Iris pigment epithelial cell (primary cell): ENCODE measurements at regions not wholly inside any gene's neighbourhood (a gene's known extent, or its start where the extent isn't known, plus 50 kb on each side); places are given as distances from the start of the nearest gene placed in this dataset.

Source experiments
- DNase-seq: peaks from one replicate; pipeline ENCODE4 v3.0.0-alpha.2; 2011; ENCODE audit warnings: low read depth

DNA sequence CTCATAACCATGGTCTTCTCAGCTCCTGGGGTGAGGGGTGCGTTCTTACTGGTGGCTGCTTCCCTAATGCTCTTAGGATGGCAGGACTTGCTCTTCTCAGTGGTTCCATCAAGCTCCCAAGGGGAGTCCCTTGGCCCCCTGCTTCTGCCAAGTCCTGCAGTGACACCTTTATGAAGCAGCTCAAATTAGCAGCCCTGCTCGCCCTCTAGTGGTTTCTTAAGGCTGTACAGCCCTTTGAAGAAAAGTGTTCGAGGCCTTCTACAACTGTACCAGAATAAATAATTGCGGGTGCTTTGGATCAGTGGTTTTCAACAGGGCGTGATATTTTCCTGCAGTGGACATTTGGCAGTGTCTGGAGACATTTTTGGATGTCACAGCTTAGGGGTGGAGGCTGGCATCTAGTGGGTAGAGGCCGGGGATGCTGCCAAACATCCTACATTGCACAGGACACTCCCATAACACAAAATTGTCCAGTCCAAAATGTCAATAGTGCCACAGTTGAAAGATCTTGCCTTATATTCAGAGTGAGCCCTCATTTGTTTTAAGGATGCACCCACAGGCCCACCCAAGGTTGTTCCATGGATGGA, 204.7 kb upstream of the S100G start:
- peak; percentile 44 for DNase-seq

DNA sequence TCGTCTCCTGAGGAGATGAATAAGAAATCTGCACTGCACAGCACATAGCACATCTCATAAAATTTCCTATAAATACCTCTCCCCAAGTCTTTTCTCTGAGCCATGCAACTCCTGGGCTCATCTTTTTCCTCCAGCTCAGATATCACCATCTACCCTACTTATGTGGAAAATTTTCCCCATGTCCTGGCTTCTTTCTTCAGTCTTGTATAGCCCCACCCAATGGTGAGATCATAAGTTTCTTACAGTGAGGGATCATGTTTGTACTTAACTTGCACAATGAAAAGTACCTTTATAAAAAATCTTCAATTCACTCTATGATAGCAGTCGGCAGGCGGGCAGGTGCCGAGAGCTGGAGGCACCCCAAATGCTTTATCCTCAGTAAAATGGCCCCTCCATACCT, 198.6 kb upstream of the S100G start:
- peak; percentile 40 for DNase-seq

DNA sequence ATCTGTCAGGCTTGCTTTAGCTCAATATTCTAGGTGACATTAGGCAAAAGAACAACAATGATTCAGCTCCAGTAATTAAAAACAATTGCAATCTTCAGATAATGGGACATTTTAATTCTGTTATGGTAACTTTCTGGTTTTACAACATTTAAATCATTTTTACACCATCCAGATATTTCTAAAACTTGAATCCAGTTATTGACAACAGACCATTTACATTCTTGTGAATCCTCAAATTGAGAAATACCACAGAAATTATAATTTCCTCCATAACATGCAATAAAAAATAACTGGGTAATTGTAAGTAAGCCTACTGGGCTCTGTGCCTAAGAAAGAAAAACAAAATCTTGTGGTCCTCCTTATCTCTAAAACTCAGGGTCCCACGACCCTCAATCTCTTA, 195.0 kb upstream of the S100G start:
- DNase-seq = no peak

DNA sequence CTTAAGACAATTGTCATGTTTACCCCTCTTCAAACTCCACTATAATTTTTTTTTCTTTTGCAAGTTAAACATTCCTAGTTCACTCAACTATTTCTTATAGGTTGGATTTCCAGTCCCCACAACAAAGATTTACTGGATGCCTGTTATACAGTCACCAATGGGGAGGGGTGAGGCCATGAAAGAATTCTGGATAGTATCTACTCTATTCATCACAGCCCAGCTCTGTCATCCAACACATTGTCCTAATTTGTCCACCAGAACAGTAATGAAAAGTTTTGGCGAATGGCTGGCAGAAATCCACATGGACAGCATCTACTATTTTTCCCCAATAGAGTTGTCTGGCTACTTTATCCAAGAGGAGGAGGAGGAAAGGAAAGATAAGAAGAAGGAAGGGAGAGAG, 192.7 kb upstream of the S100G start:
- DNase-seq = no peak

DNA sequence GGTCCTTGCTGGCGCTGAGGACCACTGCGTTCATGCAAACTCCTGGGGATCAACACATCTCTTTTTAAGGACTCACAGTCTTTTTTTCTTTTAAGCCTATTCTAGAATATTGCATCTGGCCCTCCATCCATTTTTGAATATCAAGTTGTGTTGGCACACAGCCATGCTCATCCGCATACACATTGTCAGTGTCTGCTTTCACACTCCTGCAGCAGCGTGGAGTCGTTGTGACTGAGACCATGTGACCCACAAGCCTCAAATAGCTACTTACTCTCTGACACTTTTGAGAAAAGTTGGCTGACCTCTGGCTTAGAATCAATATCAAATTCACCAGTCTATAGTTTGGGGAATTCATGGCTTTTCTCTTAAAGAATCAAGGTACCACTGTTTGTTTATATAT, 191.8 kb upstream of the S100G start:
- DNase-seq = no peak

DNA sequence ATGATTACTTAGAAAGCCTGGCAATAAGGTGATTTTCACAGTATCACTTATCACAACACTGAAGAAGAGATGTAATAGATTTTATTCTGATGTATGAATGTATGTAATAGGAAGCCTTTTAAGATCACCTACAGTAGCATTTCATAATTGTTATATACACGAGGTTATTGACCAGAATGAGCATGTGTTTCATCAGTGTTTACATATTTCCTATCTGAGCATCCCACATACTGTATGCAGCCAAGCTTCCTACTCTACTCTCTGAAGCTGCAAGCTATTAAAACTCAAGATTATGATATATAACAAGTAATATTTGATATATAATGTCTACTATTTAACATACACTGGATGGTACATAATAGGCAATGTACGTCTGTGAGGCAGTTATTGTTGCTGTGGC, 190.9 kb upstream of the S100G start:
- DNase-seq = no peak

DNA sequence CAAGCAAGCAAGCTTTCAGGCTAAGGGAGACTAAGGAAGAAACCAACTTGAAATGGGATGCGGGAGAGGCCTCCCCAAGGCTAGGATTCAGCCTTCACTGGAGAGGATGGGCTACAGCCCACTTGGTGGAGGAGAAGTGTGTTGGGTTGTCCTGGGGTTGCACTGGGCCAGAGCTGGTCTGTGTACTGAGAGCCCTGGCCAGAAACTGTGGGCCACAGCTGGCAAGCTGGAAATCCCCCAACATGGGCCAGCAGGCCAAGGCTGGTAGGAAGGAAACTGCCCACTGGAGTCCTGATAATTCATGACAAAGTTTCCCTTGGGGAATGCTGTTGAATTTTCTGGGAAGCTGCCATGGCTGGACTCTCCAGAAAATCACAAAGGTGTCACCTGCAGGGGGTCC, 188.0 kb upstream of the S100G start:
- DNase-seq = no peak

DNA sequence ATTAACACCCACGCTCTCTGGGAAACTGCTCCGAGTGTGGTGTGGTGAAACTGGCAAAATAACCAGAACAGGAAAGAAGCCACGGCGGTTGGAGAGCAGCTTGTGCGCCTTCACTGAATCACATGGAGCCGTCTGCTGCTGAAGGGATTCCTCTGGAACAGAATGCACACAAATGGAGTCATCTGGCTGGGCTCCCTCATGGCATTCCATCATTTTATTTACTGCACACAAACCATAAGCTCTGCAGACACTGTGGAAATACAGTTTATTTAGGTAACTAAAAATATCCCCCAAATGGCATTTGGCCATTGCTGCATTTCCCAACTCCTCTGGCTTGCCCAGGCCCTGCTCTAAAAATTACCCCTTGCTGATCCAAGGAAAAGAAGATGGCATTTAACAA, 187.0 kb upstream of the S100G start:
- peak; percentile 53 for DNase-seq

DNA sequence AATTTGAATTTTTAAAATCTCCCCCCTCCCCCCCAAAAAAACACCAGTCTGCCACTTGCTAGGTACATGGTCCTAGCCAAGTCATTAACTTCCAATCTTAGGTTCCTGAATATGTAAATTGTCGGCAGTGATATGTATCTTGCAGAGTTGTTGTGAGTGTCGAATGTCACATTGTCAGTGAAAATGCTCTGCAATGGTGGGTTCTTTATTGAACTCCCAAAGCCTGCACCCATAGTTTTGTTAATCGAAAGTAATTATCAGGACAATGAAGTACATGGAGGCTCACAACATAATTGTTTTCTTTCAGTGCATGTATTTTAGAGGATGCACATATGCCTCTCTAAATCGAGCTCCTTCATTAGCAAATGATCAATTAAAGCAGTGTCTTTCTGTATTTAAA, 185.6 kb upstream of the S100G start:
- DNase-seq = no peak

DNA sequence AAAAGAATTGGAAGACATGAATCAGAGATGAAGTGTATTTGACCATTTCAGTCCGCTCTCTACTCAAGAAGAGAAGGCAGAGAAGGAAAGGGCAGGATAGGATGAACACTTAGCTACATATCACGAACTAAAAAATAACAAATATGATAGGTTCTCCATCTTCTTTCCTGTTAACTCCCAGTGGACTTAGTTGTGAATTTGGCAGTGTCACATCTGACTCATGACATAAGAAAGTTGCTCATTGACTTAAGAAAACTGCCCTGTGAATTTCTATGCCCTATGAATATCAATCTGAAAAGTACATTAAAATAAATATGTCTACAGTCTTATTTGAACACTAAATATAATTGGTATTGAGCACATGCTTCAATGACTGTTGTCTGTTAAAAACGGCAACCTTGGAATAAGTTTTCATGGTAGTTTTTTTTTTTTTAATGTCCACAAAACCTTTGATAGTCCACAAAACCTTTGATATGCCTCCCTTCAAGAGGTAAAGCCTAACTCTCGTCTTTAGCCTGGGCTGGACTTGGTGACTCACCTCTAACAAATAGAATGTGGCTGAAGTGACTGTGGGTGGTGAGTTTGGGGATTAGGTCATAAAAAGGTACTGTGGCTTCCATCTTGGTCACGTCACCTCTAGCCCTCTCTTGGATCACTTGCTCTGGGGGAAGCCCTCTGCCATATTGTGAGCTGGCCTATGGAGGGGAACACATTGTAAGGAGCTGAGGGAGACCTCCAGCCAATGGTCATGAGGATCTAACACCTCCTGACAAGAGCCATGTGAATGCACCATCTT, 184.7 kb upstream of the S100G start:
- peak; percentile 29 for DNase-seq

DNA sequence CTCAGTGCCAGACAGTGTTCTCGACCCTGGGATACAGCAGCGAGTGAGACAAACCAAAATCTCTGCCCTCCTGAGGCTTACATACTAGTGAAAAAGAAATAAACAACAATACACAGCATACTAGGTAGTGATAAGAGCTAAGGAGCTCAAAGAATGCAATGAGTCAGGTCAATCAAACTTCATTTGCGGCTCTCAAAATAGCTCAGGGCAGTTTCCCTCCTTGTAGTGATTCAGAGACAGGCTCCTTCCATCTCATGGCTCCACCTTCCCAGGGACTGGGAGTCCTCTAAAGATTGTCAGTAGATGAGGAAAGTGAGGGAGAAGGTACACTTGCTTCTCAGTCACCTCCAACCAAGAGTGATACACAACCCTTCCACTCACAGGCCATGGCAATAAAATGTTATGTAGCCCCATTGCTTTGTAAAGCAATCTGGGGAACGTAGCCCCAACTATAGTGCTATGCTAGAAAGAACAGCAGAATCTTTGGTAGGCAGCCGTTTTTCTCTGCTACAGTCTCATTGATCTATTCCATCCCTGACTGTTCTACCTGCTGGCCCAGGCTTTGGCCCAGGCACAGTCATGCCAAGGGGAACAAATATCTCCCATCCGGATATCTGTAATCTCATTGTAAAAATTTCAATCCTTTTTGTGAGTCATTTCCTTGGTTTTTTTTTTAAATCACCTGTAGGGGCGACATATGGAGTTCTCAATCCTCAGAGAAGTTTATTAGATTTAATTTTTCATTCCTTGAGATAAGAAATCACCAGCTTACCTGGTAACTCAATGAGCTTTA, 183.1 kb upstream of the S100G start:
- DNase-seq = peak; percentile 65

DNA sequence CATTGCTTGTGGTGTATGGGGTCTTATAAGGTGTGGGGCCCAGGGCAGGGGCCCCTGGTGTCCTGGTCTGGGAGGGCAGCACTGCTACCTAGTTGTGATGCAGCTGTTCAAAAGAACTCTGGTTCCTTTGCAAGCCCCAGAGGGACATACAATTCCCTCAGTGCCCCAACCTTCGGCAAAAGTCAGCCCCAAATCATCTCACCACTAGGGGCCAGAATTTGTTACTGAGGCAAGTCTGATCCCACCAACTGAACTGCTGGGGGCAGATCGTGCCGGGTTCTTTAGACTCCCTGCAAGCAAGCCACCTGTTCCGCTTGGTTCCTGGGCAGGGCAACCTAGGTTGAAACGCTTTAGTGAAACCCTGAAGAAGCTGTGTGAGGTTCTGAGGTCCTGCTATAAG, 180.1 kb upstream of the S100G start:
- no peak for DNase-seq

DNA sequence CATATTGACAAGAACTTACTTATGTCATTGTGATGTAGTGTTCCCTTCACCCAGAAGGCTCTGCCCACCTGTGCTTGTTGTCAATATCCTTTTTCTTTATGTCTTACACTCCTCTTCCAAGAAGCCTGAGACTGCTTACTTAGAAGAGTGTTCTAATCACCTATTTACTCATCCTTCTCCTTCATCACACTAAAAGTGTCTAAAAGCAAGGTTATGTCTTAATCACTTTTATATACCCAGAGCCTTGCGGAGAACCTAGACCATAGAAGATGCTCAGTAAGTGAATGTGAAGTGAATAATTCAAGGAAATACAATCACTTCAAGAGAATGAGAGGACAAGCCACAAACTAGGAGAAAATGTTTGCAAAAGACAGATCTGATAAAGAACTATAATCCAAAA, 177.6 kb upstream of the S100G start:
- no peak for DNase-seq

DNA sequence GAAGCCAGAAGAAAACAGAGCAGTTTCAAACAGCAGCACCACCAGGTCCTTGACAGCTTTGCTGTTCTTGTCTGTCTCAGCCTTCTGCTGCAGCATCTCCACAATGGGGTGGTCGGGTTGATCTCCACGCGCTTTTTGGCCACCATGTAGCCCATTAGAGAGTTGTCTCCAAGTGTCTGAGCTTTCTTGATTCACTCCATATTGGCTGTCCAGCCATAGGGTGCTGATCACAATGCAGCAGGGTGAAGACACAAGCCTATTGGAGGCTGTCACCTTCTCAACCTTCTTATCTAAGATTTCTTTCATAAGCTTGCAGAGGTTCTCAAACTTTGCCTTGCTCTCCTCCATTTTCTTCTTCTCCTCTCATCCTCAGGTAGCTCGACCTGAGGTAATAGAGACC, 175.4 kb upstream of the S100G start:
- DNase-seq = no peak

DNA sequence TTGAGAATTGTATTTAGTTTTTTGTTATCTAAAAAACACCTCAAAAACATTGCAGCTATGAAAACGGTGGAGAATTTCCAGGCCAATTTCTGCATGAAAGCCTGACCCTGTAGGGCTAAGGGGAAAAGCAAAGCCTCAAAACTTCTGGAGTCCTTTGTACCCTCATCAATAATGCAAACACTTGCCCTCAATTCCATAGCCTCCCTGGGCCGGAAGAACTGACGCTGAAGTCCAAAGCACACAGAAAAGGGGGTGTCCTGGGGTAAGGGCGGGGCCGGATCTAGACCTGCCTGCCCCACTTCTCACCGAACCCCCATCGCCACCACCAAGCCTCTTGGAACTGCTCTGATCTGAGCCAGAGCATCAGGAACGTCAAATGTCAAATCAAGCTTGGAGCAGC, 173.9 kb upstream of the S100G start:
- DNase-seq = no peak

DNA sequence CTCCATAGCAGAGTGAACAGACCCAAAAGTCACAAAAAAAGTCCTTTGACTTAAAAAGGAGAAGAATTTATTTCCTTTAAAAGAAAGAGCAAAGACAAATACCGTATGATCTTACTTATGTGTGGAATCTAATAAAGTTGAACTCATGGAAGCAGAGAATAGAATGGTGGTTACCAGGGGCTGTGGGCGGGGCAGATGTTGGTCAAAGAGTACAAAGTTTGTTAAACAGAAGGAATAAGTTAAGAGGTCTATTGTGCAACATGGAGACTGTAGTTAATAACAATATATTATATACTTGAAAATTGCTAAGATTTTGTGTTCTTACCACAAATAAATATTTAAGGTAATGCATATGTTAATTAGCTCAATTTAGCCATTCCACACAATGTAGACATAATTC, 173.3 kb upstream of the S100G start:
- no peak for DNase-seq

DNA sequence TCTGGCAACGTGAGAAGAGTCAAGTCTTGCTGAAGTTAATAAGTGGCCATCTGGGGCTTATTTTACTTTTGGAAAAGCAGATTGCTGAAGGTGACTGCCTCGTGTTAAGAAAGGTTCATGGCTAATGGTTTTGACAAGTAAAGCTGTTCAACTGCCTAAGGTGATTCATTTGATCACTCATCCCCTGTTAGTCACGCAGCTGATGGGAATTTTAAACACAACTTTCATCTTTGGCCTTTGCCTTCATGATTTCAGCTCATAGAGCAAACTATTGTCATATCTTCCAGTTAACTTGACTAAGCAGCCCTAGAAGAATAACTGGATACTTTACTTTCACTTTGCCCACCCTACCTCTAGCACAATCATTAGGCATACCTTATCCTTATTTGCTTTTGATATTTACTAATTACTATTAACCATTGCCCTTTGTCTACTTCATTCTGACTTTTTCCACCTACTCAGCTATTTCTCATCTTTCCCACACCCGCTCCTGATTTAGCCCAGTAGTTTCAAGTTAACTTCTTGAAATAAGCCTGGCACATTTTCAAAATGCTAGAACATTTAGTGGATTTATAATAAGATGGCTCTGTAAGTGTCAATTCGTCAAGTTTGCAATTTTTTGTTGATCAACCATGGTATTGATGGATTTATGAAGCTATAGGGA, 170.6 kb upstream of the S100G start:
- DNase-seq = peak; percentile 78

DNA sequence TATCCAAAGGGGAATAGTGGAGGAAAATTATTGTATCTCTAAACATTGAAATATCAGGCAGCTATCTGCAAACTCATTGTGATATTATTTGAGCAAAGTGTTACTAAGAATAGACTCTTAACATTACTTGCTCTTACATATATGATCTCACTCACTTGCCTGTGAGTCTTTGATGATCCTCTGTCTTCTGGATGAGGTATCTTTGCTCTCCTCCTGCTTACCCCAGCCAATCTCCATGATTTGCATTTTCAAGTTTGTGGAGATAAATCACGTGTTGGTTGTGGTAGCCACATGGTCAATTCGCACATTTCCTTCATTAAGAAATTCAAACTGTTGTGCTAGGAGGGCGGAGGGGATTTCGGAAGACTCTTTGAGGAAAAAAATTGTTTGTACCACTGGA, 169.9 kb upstream of the S100G start:
- DNase-seq = no peak

DNA sequence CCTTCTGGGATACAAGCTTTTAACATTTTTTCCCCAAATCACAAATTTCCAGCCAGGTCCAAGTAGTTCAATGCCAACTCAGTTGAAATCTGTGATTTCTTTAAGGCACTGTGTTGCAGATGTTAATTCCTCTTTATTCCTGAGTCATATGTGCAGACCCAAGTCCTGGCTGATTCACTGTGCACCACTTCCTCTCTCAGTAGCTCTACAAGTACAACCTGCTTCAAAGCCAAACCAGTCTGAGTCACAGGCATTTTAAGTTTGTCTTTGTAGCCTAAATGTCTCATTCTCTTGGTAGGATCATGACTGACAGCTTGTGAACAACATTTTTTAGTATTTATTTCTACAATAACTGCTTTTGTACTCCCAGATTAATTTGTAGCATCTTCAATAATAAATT, 165.6 kb upstream of the S100G start:
- peak; percentile 96 for DNase-seq

DNA sequence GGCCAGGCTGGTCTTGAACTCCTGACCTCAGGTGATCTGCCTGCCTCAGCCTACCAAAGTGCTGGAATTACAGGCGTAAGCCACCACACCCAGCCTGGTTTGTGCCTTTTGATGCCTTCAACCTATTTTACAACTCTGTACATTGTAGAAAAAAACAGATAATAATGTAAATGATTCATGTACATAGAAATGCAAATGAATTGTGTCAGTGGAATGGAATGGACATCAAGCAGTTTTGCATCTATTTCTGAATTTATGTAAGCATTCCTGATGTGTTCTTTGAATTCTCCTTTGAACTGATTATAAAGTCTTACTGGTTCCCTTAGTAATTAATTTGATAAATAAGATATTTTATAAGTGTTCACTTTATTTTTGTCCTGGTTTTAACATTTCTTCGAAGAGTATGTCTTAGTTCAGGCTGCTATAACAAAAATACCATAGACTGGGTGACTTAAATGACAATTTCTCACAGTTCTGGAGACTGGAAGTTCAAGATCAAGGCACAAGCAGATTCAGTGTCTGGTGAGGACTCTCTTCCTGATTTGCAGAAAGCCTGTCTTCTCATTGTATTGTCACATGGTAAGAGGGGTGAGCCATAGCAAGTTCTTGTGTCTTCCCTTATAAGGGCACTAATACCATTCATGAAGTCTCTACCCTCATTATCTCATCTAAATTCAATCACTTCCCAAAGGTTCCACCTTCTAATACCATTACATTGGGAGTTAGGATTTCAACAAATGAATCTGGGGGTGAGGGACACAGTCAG, 162.2 kb upstream of the S100G start:
- peak; percentile 63 for DNase-seq

DNA sequence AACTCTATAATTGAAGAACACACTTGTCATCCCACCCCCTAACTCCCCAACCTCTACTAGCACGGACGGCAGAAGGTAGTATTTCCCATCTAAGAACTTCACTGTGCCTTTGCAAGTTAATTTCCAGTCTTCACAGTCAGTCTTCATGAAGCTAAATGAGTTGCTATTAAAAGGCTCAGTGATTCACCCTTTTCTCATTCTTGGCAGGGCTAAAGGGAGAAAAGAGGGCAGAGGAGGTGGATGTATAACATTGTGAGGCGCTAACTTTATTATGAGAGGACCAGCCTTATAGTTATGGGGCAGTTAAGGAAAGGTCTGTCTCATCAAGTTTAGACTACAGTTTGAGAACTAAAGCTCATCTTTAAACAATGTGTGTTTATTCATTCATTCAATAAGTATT, 161.0 kb upstream of the S100G start:
- peak; percentile 37 for DNase-seq

DNA sequence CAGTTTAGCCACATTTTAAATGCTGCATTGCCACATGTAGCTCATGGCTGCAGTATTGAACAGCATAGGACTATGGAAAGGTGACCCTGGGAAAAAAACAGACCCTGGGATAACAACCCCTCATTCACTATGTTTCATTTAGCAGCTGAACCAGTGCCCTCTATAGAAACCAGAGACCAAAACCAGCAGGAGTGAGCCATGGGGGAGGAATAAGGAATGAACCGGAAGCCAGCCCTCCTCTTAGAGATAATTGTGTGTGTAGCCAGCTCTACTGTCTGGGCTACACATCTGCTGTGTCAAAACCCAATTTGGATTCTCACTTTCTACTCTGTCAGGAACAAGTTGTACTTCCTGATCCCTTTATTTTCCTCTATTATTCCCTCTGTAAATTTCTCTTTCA, 158.5 kb upstream of the S100G start:
- DNase-seq = no peak
